Neural crest cell (in vitro differentiated cells): ENCODE measurements at regions not wholly inside any gene's neighbourhood (a gene's known extent, or its start where the extent isn't known, plus 50 kb on each side); places are given as distances from the start of the nearest gene placed in this dataset.

Experiments used
- DNase-seq: peaks from one replicate; pipeline ENCODE4 v3.0.0; 2021; ENCODE audit warnings: low read depth, mixed read lengths, low spot score
- H3K27ac Mint-ChIP-seq: one replicate; pipeline ENCODE4 v1.8.0; 2021; ENCODE audit warnings: mild to moderate bottlenecking, mixed read lengths; ENCODE audit not compliant: unreplicated experiment
- H3K27me3 Mint-ChIP-seq: 2 replicates; pipeline ENCODE4 v1.8.0; 2021; ENCODE audit warnings: low read depth, mild to moderate bottlenecking, mixed read lengths
- H3K36me3 Mint-ChIP-seq: 2 replicates; pipeline ENCODE4 v1.8.0; 2021; ENCODE audit warnings: low read depth, mild to moderate bottlenecking, mixed read lengths
- H3K4me1 Mint-ChIP-seq: 2 replicates; pipeline ENCODE4 v1.8.0; 2021; ENCODE audit warnings: mixed read lengths
- H3K4me3 Mint-ChIP-seq: one replicate; pipeline ENCODE4 v1.8.0; 2021; ENCODE audit warnings: mild to moderate bottlenecking, mixed read lengths
- H3K9me3 Mint-ChIP-seq: 2 replicates; pipeline ENCODE4 v1.8.0; 2021; ENCODE audit warnings: mixed read lengths
- CTCF ChIP-seq: fragments of 200-600 bp; sonication (generic); conservative IDR thresholded peaks from 2 replicates; pipeline ENCODE4 v1.5.0; 2021; ENCODE audit warnings: antibody characterized with exemption, mild to moderate bottlenecking

DNA sequence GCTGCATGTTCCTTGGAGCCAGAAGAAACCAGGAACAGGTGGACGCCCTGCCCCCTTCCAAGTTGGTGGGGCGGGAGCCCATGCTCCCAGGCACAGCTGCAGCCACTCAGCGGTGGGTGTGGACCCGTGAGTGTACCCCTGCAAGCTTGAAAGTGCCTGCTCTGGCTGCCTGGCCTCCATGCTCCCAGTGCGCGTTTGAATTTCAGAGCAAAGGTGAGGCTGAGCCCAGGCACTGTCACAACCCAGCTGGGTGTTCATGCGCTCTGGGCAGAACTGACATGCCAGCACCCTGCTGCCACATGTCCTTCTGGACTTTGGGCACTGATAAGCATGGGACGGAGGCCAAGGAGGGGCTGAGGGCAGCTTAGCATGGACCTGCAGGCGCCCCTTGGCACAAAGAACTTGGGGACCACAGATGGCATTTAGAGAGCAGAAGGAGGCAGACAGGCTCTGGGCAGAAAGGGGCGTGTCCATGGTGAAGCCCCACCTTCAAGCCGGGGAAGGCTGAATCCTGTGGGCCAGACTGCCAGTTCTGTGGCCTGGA lies 402.0 kb upstream of the NRG3 start:
- no peak overlapping the region for H3K27ac Mint-ChIP-seq
- no peaks in the 10 kb centered on the region for H3K27me3 Mint-ChIP-seq
- H3K9me3 Mint-ChIP-seq = peaks cover 10% of the 10 kb centered on the region
- H3K4me3 Mint-ChIP-seq = no peak overlapping the region
- TF ChIP-seq CTCF = no peak
- peaks cover 5% of the 10 kb centered on the region for H3K36me3 Mint-ChIP-seq
- DNase-seq = no peak
- no peaks in the 10 kb centered on the region for H3K4me1 Mint-ChIP-seq

- TF ChIP-seq CTCF = no peak
- H3K36me3 Mint-ChIP-seq = peaks cover 5% of the 10 kb centered on the region
- no peaks in the 10 kb centered on the region for H3K4me1 Mint-ChIP-seq
- no peak overlapping the region for H3K27ac Mint-ChIP-seq
- H3K9me3 Mint-ChIP-seq = peaks cover 4% of the 10 kb centered on the region
- no peak for DNase-seq
- no peak overlapping the region for H3K4me3 Mint-ChIP-seq
- H3K27me3 Mint-ChIP-seq = no peaks in the 10 kb centered on the region
Observed at GRCh38 chr10:81473755-81474154, 401.2 kb upstream of the NRG3 start.

DNA sequence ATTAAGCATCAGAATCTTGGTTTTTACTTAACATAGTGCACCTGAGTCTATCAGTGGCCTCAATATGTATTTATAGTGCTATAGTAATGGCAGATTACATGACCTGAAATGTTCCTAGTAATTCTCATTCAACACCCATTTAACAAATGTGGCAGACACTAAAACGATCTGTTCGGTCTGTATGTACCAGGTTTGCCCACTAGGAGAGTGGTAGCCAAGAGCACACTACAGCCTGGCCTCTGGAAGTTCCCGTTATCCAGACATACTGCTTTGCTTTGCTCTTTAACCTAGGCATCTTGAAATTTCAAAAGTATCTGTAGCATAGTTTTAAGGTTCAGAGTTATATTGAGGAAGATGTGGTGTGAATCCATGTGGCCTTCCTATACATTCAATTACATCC lies 395.7 kb upstream of the NRG3 start:
- DNase-seq = no peak
- H3K27me3 Mint-ChIP-seq = no peaks in the 10 kb centered on the region
- TF ChIP-seq CTCF = peak; percentile 31

DNA sequence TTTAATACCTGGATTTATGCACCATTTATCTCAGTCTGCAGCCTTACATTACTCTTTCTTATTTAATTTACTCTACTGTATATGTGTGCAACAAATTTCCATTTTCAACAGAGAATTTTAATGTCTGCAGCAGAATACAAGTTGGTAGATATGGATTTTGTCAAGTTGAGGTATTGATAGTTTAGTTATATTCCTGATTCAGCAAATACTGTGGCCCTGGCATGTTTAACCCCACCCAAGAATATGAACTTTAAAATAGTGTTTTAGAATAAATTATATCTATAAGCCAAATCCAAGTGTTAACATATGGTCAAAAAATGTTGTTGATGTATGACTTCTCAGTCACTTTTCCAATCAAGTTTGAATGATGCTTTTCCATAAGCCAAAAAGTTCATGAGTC lies 378.4 kb upstream of the NRG3 start:
- no peak for TF ChIP-seq CTCF
- Mint-ChIP-seq H3K27me3 (no peaks in the 10 kb centered on the region), H3K27ac (no peak overlapping the region), H3K36me3 (no peaks in the 10 kb centered on the region), H3K4me1 (no peaks in the 10 kb centered on the region), H3K9me3 (peaks cover 4% of the 10 kb centered on the region), H3K4me3 (no peak overlapping the region)
- DNase-seq = no peak

More for the DNA sequence above, 395.7 kb upstream of the NRG3 start:
- no peaks in the 10 kb centered on the region for H3K9me3 Mint-ChIP-seq
- H3K4me1 Mint-ChIP-seq = no peaks in the 10 kb centered on the region
- no peaks in the 10 kb centered on the region for H3K36me3 Mint-ChIP-seq
- no peak overlapping the region for H3K27ac Mint-ChIP-seq
- H3K4me3 Mint-ChIP-seq = no peak overlapping the region

GRCh38 chr10:81498011-81498551 lies 376.9 kb upstream of the NRG3 start:
- H3K27ac Mint-ChIP-seq = no peak overlapping the region
- TF ChIP-seq CTCF = no peak

More at GRCh38 chr10:81498011-81498551, 376.9 kb upstream of the NRG3 start:
- no peak for DNase-seq
- Mint-ChIP-seq H3K4me3 (no peak overlapping the region), H3K9me3 (no peaks in the 10 kb centered on the region), H3K36me3 (no peaks in the 10 kb centered on the region), H3K4me1 (no peaks in the 10 kb centered on the region), H3K27me3 (no peaks in the 10 kb centered on the region)
